Left lobe of liver (tissue), 2 donors: ENCODE measurements at regions not wholly inside any gene's neighbourhood (a gene's known extent, or its start where the extent isn't known, plus 50 kb on each side); places are given as distances from the start of the nearest gene placed in this dataset.
"Not testable (repeated sequence)": the region's sequence is repeated elsewhere in the genome, so short reads cannot be mapped to it uniquely, and the experiment has no call there.

Experiments
- ATAC-seq: fragments of 200-7000 bp; cut with Tn5 transposase; one replicate; pipeline ENCODE4 v1.9.1; 2020; ENCODE audit warnings: mild to moderate bottlenecking, moderate library complexity
- DNase-seq: peaks from one replicate; pipeline ENCODE4 v3.0.0-alpha.2; 2020; ENCODE audit warnings: low spot score
- donor health status: DM: no; HTN: no; CAD: no; lungs with moderate emphysema.
- donor health status: DM: no; HTN: yes; CAD: no.

GRCh38 chr18:30639361-30639760 lies 403.2 kb downstream of the DSC3 start:
- no peak for DNase-seq
- no peak for ATAC-seq

DNA sequence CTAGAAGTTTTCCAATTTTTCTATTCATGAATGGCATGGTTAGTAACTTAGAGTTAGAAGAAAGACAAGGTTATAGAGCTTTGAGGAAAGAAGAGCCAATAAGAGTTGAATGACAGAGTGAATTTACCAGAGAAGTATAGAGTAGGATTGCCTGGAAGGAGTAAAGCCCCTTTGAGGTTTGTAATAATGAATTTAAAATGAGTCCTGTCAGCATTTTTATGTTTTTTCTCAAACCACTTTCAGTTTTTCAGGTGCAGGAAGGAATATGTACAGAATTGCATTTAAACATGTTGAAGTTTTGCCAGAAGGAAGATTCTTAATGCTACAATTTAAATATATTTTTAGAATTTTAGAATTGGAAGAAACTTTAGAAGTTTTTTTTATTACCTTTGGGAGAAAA lies 408.3 kb downstream of the DSC3 start:
- ATAC-seq, result no peak
- DNase-seq, result no peak

GRCh38 chr18:30632071-30632698 lies 410.4 kb downstream of the DSC3 start:
- DNase-seq (no peak), ATAC-seq (no peak)

DNA sequence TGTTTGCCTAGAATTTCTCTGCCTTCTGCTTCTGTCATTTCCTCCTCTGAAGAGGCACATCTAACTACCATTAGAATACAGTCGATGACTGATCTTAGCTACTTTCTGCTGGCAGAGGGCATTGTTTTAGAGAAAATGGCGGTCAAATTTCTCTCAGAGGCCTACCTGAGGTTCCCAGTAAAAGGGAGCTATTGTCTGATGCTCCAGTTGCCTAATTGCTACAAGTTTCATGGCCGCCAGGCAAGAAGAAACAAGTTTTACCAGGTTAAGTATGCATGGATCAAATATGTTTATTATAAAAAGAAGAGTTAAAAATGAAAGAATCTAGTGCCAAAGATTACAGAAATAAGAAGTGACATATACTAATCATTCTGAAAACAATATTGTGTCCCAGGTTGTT lies 416.6 kb downstream of the DSC3 start:
- no peak for ATAC-seq

DNA sequence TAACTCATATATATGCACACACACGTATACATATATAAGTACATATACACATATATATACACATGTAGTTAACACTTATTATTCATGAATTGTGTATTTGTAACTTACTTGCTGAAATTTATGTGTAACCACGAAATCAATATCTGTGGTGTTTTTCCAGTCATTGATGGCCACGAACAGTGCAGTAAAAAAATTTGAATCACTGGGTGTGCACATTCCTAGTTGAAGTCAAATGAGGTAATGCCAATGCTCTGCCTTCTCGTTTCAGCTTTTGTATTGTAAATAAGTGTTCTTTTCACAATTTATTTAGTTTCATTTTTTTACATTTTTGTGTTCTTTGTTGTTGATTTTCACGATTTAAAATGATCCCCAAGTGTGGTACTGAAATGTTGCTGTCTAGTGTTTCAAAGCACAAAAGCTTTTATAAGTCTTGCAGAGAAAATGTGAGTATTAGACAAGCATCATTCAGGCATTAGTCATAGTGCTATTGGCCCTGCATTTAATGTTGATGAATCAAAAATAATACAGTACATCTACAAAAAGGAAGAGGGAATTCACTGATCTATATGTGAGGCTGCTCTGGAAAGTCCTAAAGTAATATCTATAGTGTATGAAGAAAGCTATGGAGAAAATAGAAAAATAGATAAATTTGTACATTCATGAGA lies 419.0 kb downstream of the DSC3 start:
- ATAC-seq (no peak), DNase-seq (no peak)

More for the DNA sequence above, 416.6 kb downstream of the DSC3 start:
- no peak for DNase-seq

DNA sequence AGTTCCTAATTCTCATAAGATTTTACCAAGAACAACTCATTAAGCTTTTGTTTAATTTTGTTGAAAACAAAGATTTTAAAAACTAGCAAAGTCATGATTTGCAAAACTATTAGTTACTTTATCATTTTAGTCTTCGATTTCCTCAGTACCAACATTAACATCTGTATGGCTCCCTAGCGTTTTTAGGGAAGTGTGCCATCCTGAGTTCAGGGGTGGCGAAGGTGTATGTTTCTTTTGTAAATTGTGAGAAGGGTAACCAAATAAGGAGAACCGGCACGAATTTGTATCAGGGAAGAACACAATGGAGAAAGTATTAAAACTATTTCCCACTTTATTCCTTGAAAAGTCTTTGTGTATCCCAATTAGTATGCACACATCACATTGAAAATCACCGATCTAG lies 419.9 kb downstream of the DSC3 start:
- DNase-seq, result no peak
- no peak for ATAC-seq

DNA sequence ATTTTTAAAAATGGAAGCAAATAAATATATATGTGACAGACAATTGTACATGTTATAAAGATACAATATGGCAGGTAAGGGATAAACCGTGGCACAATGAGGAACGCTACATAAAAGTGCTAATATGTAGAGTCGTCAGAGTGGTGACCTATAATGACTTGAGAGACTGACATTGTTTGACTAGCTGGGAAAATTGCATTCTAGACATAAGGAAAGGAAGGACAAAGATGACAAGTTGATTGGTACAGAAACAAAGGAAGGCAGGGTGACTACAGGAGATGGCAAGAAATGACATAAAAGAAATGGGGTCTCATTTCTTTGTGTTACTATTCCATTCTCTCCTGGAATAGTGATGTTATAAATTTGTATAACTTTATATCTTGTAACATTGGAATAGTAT lies 420.4 kb downstream of the DSC3 start:
- no peak for DNase-seq

DNA sequence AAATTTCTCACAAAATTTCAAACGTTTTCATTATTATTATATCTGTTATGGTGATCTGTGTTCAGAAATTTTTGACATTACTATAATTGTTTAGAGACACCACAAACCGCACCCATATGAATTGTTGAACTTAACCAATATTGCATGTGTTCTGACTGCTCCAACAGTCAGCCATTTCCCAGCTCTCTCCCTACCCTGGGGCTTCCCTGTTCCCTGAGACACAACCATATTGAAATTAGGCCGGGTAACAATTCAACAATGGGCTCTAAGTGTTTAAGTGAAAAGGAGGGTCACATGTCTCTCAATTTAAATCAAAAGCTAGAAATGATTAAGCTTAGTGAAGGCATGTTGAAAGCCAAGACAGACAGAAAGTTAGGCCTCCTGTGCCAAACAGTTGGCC lies 424.0 kb downstream of the DSC3 start:
- DNase-seq, result no peak
- ATAC-seq, result no peak

More for the DNA sequence above, 420.4 kb downstream of the DSC3 start:
- ATAC-seq, result no peak

- DNase-seq (no peak), ATAC-seq (no peak)
Observed at GRCh38 chr18:30616414-30616813, 426.1 kb downstream of the DSC3 start.

GRCh38 chr18:30613467-30613801 lies 429.1 kb downstream of the DSC3 start:
- ATAC-seq, result no peak
- no peak for DNase-seq

- no peak for DNase-seq
- ATAC-seq, result no peak
Observed at GRCh38 chr18:30601541-30601940, 441.0 kb downstream of the DSC3 start.

GRCh38 chr18:30597202-30597601 lies 445.3 kb downstream of the DSC3 start:
- DNase-seq, result no peak
- no peak for ATAC-seq

DNA sequence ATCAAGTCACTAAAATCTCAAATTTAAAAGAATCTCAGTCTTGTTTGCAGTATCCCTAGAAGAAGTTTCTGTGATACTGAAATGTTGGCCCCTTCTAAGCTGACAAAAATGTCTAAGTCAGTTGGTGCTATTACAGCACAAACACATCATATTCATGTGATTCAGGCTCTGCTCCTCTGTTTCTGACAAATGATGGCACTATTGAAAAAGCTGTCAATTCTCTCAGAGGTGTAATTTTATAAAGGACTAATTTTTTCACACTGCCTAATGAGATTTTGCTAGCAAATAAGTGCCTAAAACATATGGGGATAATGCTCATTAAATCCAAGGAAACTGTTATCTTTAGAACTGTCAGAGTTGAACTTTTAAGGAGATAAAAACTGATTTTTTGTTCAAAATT lies 445.9 kb downstream of the DSC3 start:
- DNase-seq (no peak), ATAC-seq (no peak)

- ATAC-seq (no peak), DNase-seq (no peak)
Observed at GRCh38 chr18:30595942-30596341, 446.6 kb downstream of the DSC3 start.

DNA sequence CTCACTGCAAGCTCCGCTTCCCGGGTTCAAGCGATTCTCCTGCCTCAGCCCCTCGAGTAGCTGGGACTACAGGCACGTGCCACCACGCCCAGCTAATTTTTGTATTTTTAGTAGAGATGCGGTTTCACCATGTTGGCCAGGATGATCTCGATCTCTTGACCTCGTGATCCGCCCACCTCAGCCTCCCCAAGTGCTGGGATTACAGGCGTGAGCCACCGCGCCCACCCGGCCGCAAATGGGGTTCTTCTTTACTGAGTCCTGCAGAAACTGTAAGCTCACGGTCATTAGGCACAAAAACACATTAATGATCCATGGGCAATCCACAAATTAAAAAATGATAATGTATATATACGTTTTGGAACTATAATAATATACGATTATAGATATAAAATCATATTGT lies 447.6 kb downstream of the DSC3 start:
- DNase-seq, ATAC-seq: not testable (repeated sequence)

- DNase-seq, result no peak
- ATAC-seq, result no peak
Observed at GRCh38 chr18:30591462-30591861, 451.1 kb downstream of the DSC3 start.

- DNase-seq (no peak), ATAC-seq (no peak)
Observed at GRCh38 chr18:30588673-30589164, 453.8 kb downstream of the DSC3 start.

GRCh38 chr18:30583768-30584167 lies 458.8 kb downstream of the DSC3 start:
- no peak for ATAC-seq
- DNase-seq, result no peak

- ATAC-seq, result no peak
- DNase-seq, result no peak
Observed at GRCh38 chr18:30582078-30582477, 460.5 kb downstream of the DSC3 start.

GRCh38 chr18:30578707-30579106 lies 463.8 kb downstream of the DSC3 start:
- ATAC-seq (no peak), DNase-seq (no peak)

DNA sequence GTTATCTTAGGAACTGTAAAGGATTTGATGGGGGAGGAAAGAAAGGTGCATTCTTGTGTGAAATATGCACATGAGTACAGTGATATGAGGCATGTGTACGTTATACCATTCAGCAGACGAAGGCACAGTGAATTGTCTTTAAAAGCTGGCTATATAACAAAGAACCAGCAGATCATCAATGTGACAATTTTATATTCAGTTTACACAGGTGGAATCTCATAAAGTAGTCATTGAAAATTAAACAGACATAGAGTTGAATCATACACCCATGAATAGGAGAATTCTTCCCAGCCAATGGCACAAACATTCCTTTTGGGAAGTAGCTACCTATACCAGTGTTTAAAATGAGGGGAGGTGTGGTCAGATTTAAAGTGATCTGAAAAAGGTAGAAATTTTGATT lies 470.3 kb downstream of the DSC3 start:
- ATAC-seq (no peak), DNase-seq (no peak)

DNA sequence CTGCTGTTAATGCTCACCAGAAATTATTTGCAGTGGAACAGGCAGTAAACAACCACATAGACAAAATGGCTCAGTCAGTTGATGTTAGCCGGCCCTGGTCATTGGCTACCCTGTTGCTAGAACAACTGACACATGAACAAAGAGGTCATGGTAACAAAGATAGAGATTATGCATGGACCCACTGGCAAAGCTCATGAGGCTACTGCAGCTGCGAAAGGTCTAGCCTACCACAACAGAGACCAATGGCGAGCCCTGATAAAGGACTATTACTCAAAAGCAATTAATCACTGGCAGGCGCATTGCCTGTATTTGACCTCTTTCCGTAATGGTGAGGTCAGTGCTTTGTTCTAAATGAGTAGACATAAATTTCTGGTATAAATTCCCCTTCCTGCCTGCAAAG lies 474.2 kb downstream of the DSC3 start:
- DNase-seq (no peak), ATAC-seq (no peak)

- ATAC-seq (no peak), DNase-seq (no peak)
Observed at GRCh38 chr18:30566877-30567276, 475.7 kb downstream of the DSC3 start.
